ENCODE measurements at regions not wholly inside any gene's neighbourhood (a gene's known extent, or its start where the extent isn't known, plus 50 kb on each side); places are given as distances from the start of the nearest gene placed in this dataset.
"Not testable (repeated sequence)": the region's sequence is repeated elsewhere in the genome, so short reads cannot be mapped to it uniquely, and the experiment has no call there.

DNA sequence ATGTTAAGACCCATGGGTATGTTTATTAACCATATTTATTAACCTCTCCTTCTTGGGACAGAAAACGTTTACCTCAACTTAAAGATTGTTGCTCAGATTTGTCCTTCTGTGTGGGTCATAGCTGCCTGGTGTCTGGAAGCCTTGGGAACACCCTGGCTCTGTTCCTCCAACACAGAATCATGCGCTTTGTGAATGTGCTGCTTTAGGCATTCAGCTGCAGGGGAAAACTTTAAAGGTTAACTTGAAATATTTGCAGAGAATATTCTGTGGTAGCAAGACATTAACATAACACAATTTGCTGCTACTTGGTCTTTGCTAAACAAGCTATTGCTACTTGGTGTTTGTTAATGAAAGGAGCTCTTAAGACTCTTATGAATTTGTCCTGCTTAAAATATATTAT, 50.5 kb upstream of the THOC3 start:
- not testable (repeated sequence) for DNase-seq

GRCh38 chr5:176020852-176021251, 52.7 kb upstream of the THOC3 start:
- DNase-seq = not testable (repeated sequence)

GRCh38 chr5:176023535-176023934, 55.4 kb upstream of the THOC3 start:
- not testable (repeated sequence) for DNase-seq

GRCh38 chr5:176029445-176029844, 61.3 kb upstream of the THOC3 start:
- DNase-seq = not testable (repeated sequence)

- not testable (repeated sequence) for DNase-seq
Observed at GRCh38 chr5:176030361-176031117, 62.4 kb upstream of the THOC3 start.

DNA sequence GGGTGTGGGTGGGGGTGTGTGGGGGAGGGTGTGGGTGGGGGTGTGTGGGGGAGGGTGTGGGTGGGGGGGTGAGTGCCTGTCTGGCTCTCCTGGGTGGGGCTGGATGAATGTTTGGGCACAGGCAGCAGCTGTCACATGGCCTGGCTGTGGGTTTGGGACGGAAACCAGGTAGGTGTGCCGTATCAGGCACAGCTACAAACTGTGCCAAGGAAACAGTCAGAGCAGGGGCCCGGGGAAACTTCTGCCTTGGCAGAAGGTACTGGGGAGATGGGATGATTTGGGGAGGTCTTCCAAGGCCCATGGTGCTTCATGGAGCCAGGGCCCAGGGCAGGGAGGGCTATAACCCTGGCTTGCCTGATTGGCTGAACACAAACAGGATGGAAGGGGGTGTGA, 63.0 kb upstream of the THOC3 start:
- DNase-seq = not testable (repeated sequence)

- not testable (repeated sequence) for DNase-seq
Observed at GRCh38 chr5:176033186-176033585, 65.1 kb upstream of the THOC3 start.

DNA sequence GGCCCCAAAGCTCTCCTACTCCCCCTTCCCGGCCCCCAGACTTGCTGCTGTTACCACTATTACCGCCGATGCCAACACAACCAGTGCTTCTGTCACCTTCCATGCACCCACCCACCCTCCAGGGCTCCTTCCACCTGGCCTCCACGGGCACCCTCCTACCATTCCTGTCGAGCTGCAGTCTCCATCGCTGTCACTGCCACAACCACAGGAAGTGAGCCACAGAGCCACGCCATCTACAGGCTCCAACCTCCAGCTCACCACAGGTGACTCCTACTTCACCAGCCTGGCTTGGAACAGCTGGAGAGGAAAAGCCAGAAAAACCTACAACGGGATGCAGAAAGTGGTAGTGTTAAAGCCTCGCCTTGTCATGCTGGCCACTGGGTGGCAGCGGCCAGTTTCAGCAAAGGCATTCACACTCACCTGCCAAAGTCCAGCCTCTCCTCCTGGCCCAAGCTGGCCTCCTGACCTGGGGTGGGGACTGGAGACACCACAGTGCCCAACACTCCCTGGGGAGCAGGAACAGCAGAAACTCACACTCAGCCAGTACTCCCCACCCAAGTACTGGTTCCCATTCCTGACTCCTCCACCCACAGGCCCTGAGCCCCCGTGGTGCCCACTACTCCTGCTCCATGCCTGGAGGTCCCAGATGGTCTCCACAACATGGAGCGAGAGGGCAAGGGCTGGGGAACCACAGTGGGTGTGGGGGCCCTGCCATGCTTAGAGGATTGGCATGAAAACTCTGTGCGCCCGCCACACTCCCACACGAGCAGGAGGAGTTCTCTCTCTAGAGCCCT, 66.5 kb upstream of the THOC3 start:
- not testable (repeated sequence) for DNase-seq

DNA sequence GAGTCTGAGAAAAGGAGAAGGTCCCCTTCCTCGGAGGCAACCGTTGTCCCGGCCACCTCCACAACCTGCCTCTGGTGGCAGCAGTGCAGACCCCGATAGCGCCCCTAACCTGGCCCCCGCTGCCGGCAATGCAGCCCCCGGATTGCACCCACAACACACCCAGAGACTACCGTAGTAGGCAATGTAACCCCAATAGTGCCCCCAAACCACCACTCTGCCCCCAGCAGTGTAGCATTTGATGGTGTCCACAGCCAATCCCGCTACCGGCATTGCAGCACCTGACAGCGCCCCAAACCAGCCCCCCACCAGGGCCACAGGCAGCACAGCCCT, 67.1 kb upstream of the THOC3 start:
- DNase-seq = not testable (repeated sequence)

DNA sequence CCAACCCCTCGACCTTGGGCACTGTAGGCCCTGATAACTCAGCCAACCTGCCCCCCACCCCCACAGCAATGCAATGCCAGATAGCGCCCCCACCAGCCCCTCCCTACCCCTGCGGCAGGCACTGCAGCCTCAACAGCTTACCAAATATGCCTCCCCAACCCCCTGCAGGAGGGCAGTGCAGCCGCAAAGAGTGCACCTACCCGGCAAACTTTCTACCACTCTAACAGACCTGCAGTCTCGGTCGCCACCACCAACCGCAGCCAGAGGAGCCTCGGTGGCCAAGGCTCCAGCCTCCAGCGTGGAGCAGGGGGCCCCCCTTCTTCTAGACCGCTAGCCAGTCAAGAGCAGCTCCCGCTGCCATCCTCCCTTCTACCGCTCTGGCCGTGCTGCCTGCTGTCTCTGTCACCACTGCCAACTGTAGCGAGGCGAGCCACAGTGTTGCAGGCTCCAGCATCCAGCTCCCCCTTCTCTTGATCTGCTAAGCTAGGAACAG, 67.7 kb upstream of the THOC3 start:
- not testable (repeated sequence) for DNase-seq

- DNase-seq = not testable (repeated sequence)
Observed at GRCh38 chr5:176036391-176036790, 68.3 kb upstream of the THOC3 start.

DNA sequence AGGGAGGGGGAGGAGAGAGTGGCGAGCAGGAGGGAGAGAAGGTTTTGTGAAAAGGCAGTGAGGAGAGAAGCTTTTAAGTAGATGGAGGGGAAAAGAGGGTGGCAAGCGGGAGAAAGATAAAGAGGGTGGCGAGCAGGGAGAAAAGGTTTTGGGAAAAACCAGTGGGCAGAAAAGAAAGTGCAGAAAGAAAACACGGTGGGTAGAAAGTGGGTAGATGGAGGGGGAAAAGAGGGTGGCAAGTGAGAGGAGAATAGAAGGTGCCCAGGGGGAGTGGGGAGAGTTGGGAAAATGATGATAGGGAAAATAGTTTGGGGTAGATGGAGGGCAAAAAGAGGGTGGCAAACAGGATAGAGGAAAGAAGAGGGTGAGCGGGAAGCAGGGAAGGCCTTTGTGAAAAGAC, 69.1 kb upstream of the THOC3 start:
- not testable (repeated sequence) for DNase-seq

DNA sequence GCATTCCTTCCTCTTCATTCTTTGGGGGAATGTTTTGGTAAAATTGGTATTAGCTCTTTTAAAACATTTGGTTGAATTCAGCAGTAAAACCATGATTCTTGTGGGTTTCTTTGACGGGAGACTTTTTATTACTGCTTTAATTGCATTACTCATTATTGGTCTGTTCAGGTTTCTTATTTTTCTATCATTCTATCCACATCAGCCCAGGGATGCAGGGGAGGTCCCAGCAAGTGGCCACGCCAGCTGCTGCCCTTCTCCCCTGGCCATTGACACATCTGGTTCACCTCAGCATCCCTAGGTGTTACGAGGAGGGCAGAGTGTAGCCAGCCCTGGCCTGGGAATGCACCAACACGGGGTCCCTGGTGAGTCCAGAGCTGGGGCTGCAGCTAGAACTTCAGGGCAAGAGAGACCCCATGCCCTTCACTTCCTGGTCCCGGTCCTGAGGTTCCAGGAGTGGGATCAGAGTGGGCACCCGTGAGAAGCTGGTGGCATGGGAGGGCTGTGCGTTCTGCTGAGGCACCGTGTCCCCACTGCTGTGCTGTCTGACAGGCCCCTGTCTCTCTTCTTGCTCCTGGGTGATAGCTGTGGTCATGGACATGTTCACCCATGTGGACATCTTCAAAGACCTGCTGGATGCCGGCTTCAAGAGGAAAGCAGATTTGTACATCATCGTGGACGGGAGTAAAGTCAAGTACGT, 72.1 kb upstream of the THOC3 start:
- DNase-seq = not testable (repeated sequence)

- DNase-seq = not testable (repeated sequence)
Observed at GRCh38 chr5:176041248-176041994, 73.3 kb upstream of the THOC3 start.

- DNase-seq = not testable (repeated sequence)
Observed at GRCh38 chr5:176042020-176042658, 74.0 kb upstream of the THOC3 start.

DNA sequence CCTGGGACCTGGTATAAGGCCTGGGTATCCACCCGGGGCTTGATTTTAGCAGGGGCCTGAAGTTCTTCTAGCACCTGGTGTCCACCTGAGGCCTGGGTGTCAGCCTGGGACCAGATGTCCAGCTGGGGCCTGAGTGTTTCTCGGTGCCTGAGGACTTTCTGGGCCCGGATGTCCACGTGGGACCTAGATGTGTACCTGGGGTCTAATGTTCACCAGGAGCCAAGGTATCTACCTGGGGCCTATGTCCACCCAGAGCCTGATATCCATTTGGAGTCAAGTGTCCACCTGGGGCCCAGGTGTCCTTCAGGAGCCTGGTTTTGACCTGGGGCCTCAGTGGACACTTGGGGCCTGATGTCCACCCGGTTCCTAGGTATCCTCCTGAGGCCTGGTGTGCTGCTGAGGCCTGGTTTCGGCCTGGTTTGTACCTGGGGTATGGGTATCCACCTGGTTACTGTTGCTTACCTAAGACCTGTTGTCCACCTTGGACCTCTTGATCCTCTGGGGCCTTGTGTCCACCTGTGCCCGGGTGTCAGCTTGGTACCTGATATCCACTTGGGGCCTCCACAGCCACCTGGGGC, 75.2 kb upstream of the THOC3 start:
- DNase-seq = not testable (repeated sequence)

- not testable (repeated sequence) for DNase-seq
Observed at GRCh38 chr5:176043986-176044385, 75.9 kb upstream of the THOC3 start.

- not testable (repeated sequence) for DNase-seq
Observed at GRCh38 chr5:176044431-176044830, 76.3 kb upstream of the THOC3 start.

GRCh38 chr5:176045442-176045841, 77.3 kb upstream of the THOC3 start:
- not testable (repeated sequence) for DNase-seq

DNA sequence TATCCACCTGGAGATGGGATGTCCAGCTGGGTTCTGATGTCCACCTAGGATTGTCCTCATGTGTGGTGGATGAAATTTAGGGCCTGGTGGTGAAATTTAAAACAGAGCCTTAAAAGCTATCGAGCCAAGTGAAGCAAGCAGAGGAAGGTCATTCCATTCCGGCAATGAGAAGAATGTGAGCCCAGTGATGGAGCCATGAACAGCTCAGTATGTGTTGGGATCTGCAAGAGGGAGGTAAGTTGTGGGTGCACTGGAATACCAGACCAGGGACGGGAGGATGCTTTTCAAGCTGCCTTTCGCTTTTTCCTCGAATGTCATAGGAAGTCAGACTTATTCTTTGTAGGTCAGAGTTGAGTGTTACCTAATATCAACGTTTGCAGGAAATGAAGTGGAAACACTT, 80.6 kb upstream of the THOC3 start:
- not testable (repeated sequence) for DNase-seq

- not testable (repeated sequence) for DNase-seq
Observed at GRCh38 chr5:176060472-176061268, 92.6 kb upstream of the THOC3 start.

Measured in MV-4-11 (cell line).